ENCODE measurements at regions not wholly inside any gene's neighbourhood (a gene's known extent, or its start where the extent isn't known, plus 50 kb on each side); places are given as distances from the start of the nearest gene placed in this dataset.

- ATAC-seq (ENCODE audit: poor library complexity) (no peak), DNase-seq (no peak)
- Histone ChIP-seq H3K4me1 (ENCODE audit: insufficient read depth, low read length) (no peaks in the 10 kb centered on the region), H3K27me3 (ENCODE audit: control insufficient read depth in 1 of 2, insufficient read depth in 2 of 2, low read length in 2 of 2) (no peaks in the 10 kb centered on the region), H3K27ac (ENCODE audit: low read depth in 1 of 2, low read length in 2 of 2) (no peak overlapping the region), H3K9me3 (ENCODE audit: control insufficient read depth in 1 of 2, insufficient read depth in 1 of 2, low read length in 2 of 2) (no peaks in the 10 kb centered on the region), H3K36me3 (ENCODE audit: insufficient read depth, low read length) (no peaks in the 10 kb centered on the region), H3K4me3 (ENCODE audit: low read length) (no peak overlapping the region)
- H3K27me3 Mint-ChIP-seq, result no peaks in the 10 kb centered on the region
- H3K4me1 Mint-ChIP-seq (ENCODE audit: low read depth), result no peaks in the 10 kb centered on the region
- no peaks in the 10 kb centered on the region for H3K9me3 Mint-ChIP-seq
- intact Hi-C loops (cut with DNase I, micrococcal nuclease), result no loop called here
- TF ChIP-seq CTCF (IDR thresholded peaks at IDR 0.05), result no peak
- ChIA-PET POLR2A (no interaction called here), CTCF (no interaction called here)
- no peaks in the 10 kb centered on the region for H3K36me3 Mint-ChIP-seq (ENCODE audit: low read depth)
- no peak overlapping the region for H3K27ac Mint-ChIP-seq
- no peak overlapping the region for H3K4me3 Mint-ChIP-seq
These were observed 97.8 kb downstream of the C9orf152 start for GRCh38 chr9:110110154-110110553.

GRCh38 chr9:110111868-110112267, 96.1 kb downstream of the C9orf152 start:
- Histone ChIP-seq H3K4me1 (ENCODE audit: insufficient read depth, low read length) (no peaks in the 10 kb centered on the region), H3K4me3 (ENCODE audit: low read length) (no peak overlapping the region), H3K27me3 (ENCODE audit: control insufficient read depth in 1 of 2, insufficient read depth in 2 of 2, low read length in 2 of 2) (no peaks in the 10 kb centered on the region), H3K27ac (ENCODE audit: low read depth in 1 of 2, low read length in 2 of 2) (no peak overlapping the region), H3K9me3 (ENCODE audit: control insufficient read depth in 1 of 2, insufficient read depth in 1 of 2, low read length in 2 of 2) (no peaks in the 10 kb centered on the region), H3K36me3 (ENCODE audit: insufficient read depth, low read length) (no peaks in the 10 kb centered on the region)
- ATAC-seq (ENCODE audit: poor library complexity), result no peak
- no peaks in the 10 kb centered on the region for H3K36me3 Mint-ChIP-seq (ENCODE audit: low read depth)
- H3K4me1 Mint-ChIP-seq (ENCODE audit: low read depth), result no peaks in the 10 kb centered on the region
- H3K27me3 Mint-ChIP-seq, result no peaks in the 10 kb centered on the region
- ChIA-PET CTCF (no interaction called here), POLR2A (interaction anchor here (0.6 kb wide), 1 partner anchor 19 kb away, joined by 3 read pairs; no protein-coding TSS in a partner anchor)
- TF ChIP-seq CTCF (IDR thresholded peaks at IDR 0.05), result no peak
- intact Hi-C loops (cut with DNase I, micrococcal nuclease), result no loop called here
- DNase-seq, result no peak
- H3K27ac Mint-ChIP-seq, result no peak overlapping the region
- no peaks in the 10 kb centered on the region for H3K9me3 Mint-ChIP-seq
- no peak overlapping the region for H3K4me3 Mint-ChIP-seq

- Mint-ChIP-seq H3K4me1 (ENCODE audit: low read depth) (no peaks in the 10 kb centered on the region), H3K4me3 (no peak overlapping the region), H3K27ac (no peak overlapping the region), H3K9me3 (no peaks in the 10 kb centered on the region), H3K36me3 (ENCODE audit: low read depth) (no peaks in the 10 kb centered on the region), H3K27me3 (no peaks in the 10 kb centered on the region)
- Histone ChIP-seq H3K4me3 (ENCODE audit: low read length) (no peak overlapping the region), H3K27me3 (ENCODE audit: control insufficient read depth in 1 of 2, insufficient read depth in 2 of 2, low read length in 2 of 2) (no peaks in the 10 kb centered on the region), H3K36me3 (ENCODE audit: insufficient read depth, low read length) (no peaks in the 10 kb centered on the region), H3K9me3 (ENCODE audit: control insufficient read depth in 1 of 2, insufficient read depth in 1 of 2, low read length in 2 of 2) (no peaks in the 10 kb centered on the region), H3K4me1 (ENCODE audit: insufficient read depth, low read length) (no peaks in the 10 kb centered on the region), H3K27ac (ENCODE audit: low read depth in 1 of 2, low read length in 2 of 2) (no peak overlapping the region)
- CTCF ChIA-PET, result no interaction called here
- intact Hi-C loops (cut with DNase I, micrococcal nuclease), result no loop called here
- TF ChIP-seq CTCF (IDR thresholded peaks at IDR 0.05), result no peak
- DNase-seq (no peak), ATAC-seq (ENCODE audit: poor library complexity) (no peak)
- POLR2A ChIA-PET, result no interaction called here
These were observed 95.2 kb downstream of the C9orf152 start for GRCh38 chr9:110112792-110113191.
